ENCODE measurements at regions not wholly inside any gene's neighbourhood (a gene's known extent, or its start where the extent isn't known, plus 50 kb on each side); places are given as distances from the start of the nearest gene placed in this dataset.

- TF ChIP-seq EZH2 (IDR thresholded peaks at IDR 0.05; ENCODE audit: low read length, missing control alignments) (no peak), CTCF (conservative IDR thresholded peaks at IDR 0.05 in 1 of 2, IDR thresholded peaks at IDR 0.05 in 1 of 2; ENCODE audit: low read depth in 1 of 2, low read length in 2 of 2) (no peak)
- Histone ChIP-seq H3K27me3 (ENCODE audit: control insufficient read depth, insufficient read depth, low read length) (no peaks in the 10 kb centered on the region), H3K9me3 (ENCODE audit: control insufficient read depth, insufficient read depth, low read depth, low read length) (no peaks in the 10 kb centered on the region), H3K79me2 (ENCODE audit: control insufficient read depth, insufficient read depth, low read length) (no peaks in the 10 kb centered on the region), H2AFZ (ENCODE audit: low read length) (no peak overlapping the region), H4K20me1 (ENCODE audit: control insufficient read depth, extremely low read depth, insufficient read depth, low read length) (no peaks in the 10 kb centered on the region), H3K9ac (ENCODE audit: insufficient read depth, low read length) (no peak overlapping the region), H3K27ac (ENCODE audit: insufficient read depth, low read length) (no peak overlapping the region), H3K4me1 (ENCODE audit: control insufficient read depth, extremely low read depth, insufficient read depth, low read length) (no peaks in the 10 kb centered on the region), H3K4me3 (replicated peaks in 1 of 4; ENCODE audit: control extremely low read depth in 1 of 4, insufficient read depth in 1 of 4, low read depth in 3 of 4, low read length in 4 of 4) (no peak overlapping the region), H3K36me3 (ENCODE audit: control insufficient read depth, insufficient read depth, low read length) (no peaks in the 10 kb centered on the region), H3K4me2 (ENCODE audit: extremely low read depth, insufficient read depth, low read length) (no peak overlapping the region)
- peak in 1 of 2 donors; percentile 46 for DNase-seq (ENCODE audit: low read depth in 2 of 2)
These were observed 188.4 kb upstream of the COL1A2 start for GRCh38 chr7:94206295-94206694.

GRCh38 chr7:94212160-94212559, 182.5 kb upstream of the COL1A2 start:
- Histone ChIP-seq H4K20me1 (ENCODE audit: control insufficient read depth, extremely low read depth, insufficient read depth, low read length) (no peaks in the 10 kb centered on the region), H3K9me3 (ENCODE audit: control insufficient read depth, insufficient read depth, low read depth, low read length) (no peaks in the 10 kb centered on the region), H3K4me2 (ENCODE audit: extremely low read depth, insufficient read depth, low read length) (no peak overlapping the region), H3K9ac (ENCODE audit: insufficient read depth, low read length) (no peak overlapping the region), H3K4me3 (replicated peaks in 1 of 4; ENCODE audit: control extremely low read depth in 1 of 4, insufficient read depth in 1 of 4, low read depth in 3 of 4, low read length in 4 of 4) (no peak overlapping the region), H3K27me3 (ENCODE audit: control insufficient read depth, insufficient read depth, low read length) (no peaks in the 10 kb centered on the region), H3K79me2 (ENCODE audit: control insufficient read depth, insufficient read depth, low read length) (no peaks in the 10 kb centered on the region), H3K27ac (ENCODE audit: insufficient read depth, low read length) (no peak overlapping the region), H2AFZ (ENCODE audit: low read length) (no peak overlapping the region), H3K4me1 (ENCODE audit: control insufficient read depth, extremely low read depth, insufficient read depth, low read length) (no peaks in the 10 kb centered on the region), H3K36me3 (ENCODE audit: control insufficient read depth, insufficient read depth, low read length) (no peaks in the 10 kb centered on the region)
- TF ChIP-seq EZH2 (IDR thresholded peaks at IDR 0.05; ENCODE audit: low read length, missing control alignments) (no peak), CTCF (conservative IDR thresholded peaks at IDR 0.05 in 1 of 2, IDR thresholded peaks at IDR 0.05 in 1 of 2; ENCODE audit: low read depth in 1 of 2, low read length in 2 of 2) (no peak)
- DNase-seq (ENCODE audit: low read depth in 2 of 2), result no peak

- no peaks in the 10 kb centered on the region for H3K36me3 ChIP-seq (ENCODE audit: control insufficient read depth, insufficient read depth, low read length)
- H3K4me2 ChIP-seq (ENCODE audit: extremely low read depth, insufficient read depth, low read length), result no peak overlapping the region
- DNase-seq (ENCODE audit: low read depth in 2 of 2), result peak; percentile 33 to 81
These were observed 177.7 kb upstream of the COL1A2 start for GRCh38 chr7:94216944-94217461.

More at GRCh38 chr7:94216944-94217461, 177.7 kb upstream of the COL1A2 start:
- H3K4me3 ChIP-seq (replicated peaks in 1 of 4; ENCODE audit: control extremely low read depth in 1 of 4, insufficient read depth in 1 of 4, low read depth in 3 of 4, low read length in 4 of 4), result no peak overlapping the region
- H3K27me3 ChIP-seq (ENCODE audit: control insufficient read depth, insufficient read depth, low read length), result no peaks in the 10 kb centered on the region
- no peaks in the 10 kb centered on the region for H3K79me2 ChIP-seq (ENCODE audit: control insufficient read depth, insufficient read depth, low read length)
- H3K9ac ChIP-seq (ENCODE audit: insufficient read depth, low read length), result no peak overlapping the region
- no peak overlapping the region for H2AFZ ChIP-seq (ENCODE audit: low read length)
- TF ChIP-seq CTCF (conservative IDR thresholded peaks at IDR 0.05 in 1 of 2, IDR thresholded peaks at IDR 0.05 in 1 of 2; ENCODE audit: low read depth in 1 of 2, low read length in 2 of 2), result no peak
- H3K4me1 ChIP-seq (ENCODE audit: control insufficient read depth, extremely low read depth, insufficient read depth, low read length), result no peaks in the 10 kb centered on the region
- no peak overlapping the region for H3K27ac ChIP-seq (ENCODE audit: insufficient read depth, low read length)
- no peaks in the 10 kb centered on the region for H4K20me1 ChIP-seq (ENCODE audit: control insufficient read depth, extremely low read depth, insufficient read depth, low read length)
- no peaks in the 10 kb centered on the region for H3K9me3 ChIP-seq (ENCODE audit: control insufficient read depth, insufficient read depth, low read depth, low read length)
